Liver (tissue), 8 donors: ENCODE measurements at regions not wholly inside any gene's neighbourhood (a gene's known extent, or its start where the extent isn't known, plus 50 kb on each side); places are given as distances from the start of the nearest gene placed in this dataset.
A peak's percentile ranks its signal among the peaks of the same experiment; 100 is the strongest.

ENCODE experiments used
- DNase-seq: peaks from one replicate; pipeline ENCODE4 v3.0.0-alpha.2; 2017; ENCODE audit warnings: low spot score
- H3K27ac ChIP-seq, 2 donors: one replicate each; pipeline ENCODE4 v1.7.0; 2013; ENCODE audit warnings: inconsistent platforms in 2 of 2, low read length in 2 of 2, control low read depth in 1 of 2, low read depth in 1 of 2, mild to moderate bottlenecking in 1 of 2
- H3K27me3 ChIP-seq, 4 donors: one replicate each; pipeline versions ENCODE4 v1.6.1 to v1.7.0; 2013; ENCODE audit warnings: low read length in 3 of 4, inconsistent platforms in 1 of 4, mild to moderate bottlenecking in 1 of 4, moderate library complexity in 1 of 4; ENCODE audit not compliant: control insufficient read depth in 4 of 4, insufficient read depth in 4 of 4
- H3K36me3 ChIP-seq, 4 donors: one replicate each; pipeline versions ENCODE4 v1.6.1 to v1.7.0; 2013; ENCODE audit warnings: low read length in 3 of 4, mild to moderate bottlenecking in 3 of 4, low read depth in 1 of 4, moderate library complexity in 1 of 4; ENCODE audit not compliant: control insufficient read depth in 4 of 4, insufficient read depth in 3 of 4
- H3K4me1 ChIP-seq, 4 donors: one replicate each; pipeline versions ENCODE4 v1.6.1 to v1.7.0; 2013; ENCODE audit warnings: low read length in 3 of 4, mild to moderate bottlenecking in 3 of 4, moderate library complexity in 1 of 4; ENCODE audit not compliant: control insufficient read depth in 4 of 4, insufficient read depth in 4 of 4
- H3K4me3 ChIP-seq, 3 donors: one replicate each; pipeline versions ENCODE4 v1.6.1 to v1.7.0; 2013; ENCODE audit warnings: low read length in 3 of 3, control low read depth in 1 of 3, low read depth in 1 of 3, mild to moderate bottlenecking in 1 of 3
- H3K9ac ChIP-seq, 2 donors: one replicate each; pipeline ENCODE4 v1.7.0; 2013; ENCODE audit warnings: low read length in 2 of 2, mild to moderate bottlenecking in 2 of 2, moderate library complexity in 2 of 2, control low read depth in 1 of 2, low read depth in 1 of 2
- H3K9me3 ChIP-seq, 4 donors: one replicate each; pipeline versions ENCODE4 v1.6.1 to v1.7.0; 2013; ENCODE audit warnings: low read length in 3 of 4; ENCODE audit not compliant: control insufficient read depth in 4 of 4
- EGR1 ChIP-seq, 2 donors: IDR thresholded peaks; 2 replicates each; pipeline ENCODE4 v1.6.1; 2016 to 2018; ENCODE audit warnings: antibody characterized with exemption in 2 of 2, low read depth in 2 of 2
- FOXA1 ChIP-seq: IDR thresholded peaks from 2 replicates; pipeline ENCODE4 v1.6.1; 2016; ENCODE audit warnings: antibody characterized with exemption
- GABPA ChIP-seq, 2 donors: IDR thresholded peaks in 1 of 2; conservative IDR thresholded peaks in 1 of 2; 2 replicates each; pipeline ENCODE4 v1.6.1; 2016; ENCODE audit warnings: antibody characterized with exemption in 2 of 2, mild to moderate bottlenecking in 1 of 2, moderate library complexity in 1 of 2
- HNF4A ChIP-seq, 2 donors: conservative IDR thresholded peaks; 2 replicates each; pipeline ENCODE4 v1.6.1; 2016; ENCODE audit warnings: antibody characterized with exemption in 2 of 2, mild to moderate bottlenecking in 2 of 2
- HNF4G ChIP-seq: IDR thresholded peaks from 2 replicates; pipeline ENCODE4 v1.6.1; 2016; ENCODE audit warnings: antibody characterized with exemption
- JUND ChIP-seq, 2 donors: IDR thresholded peaks; 2 replicates each; pipeline ENCODE4 v1.6.1; 2016; ENCODE audit warnings: antibody characterized with exemption in 2 of 2
- NR2F2 ChIP-seq: IDR thresholded peaks from 2 replicates; pipeline ENCODE4 v1.6.1; 2016; ENCODE audit warnings: antibody characterized with exemption
- RAD21 ChIP-seq, 2 donors: IDR thresholded peaks; 2 replicates each; pipeline ENCODE4 v1.6.1; 2016; ENCODE audit warnings: antibody characterized with exemption in 2 of 2, mild to moderate bottlenecking in 2 of 2
- RXRA ChIP-seq, 2 donors: IDR thresholded peaks; 2 replicates each; pipeline ENCODE4 v1.6.1; 2017 to 2018; ENCODE audit warnings: antibody characterized with exemption in 2 of 2, mild to moderate bottlenecking in 1 of 2
- TAF1 ChIP-seq: conservative IDR thresholded peaks from 2 replicates; pipeline ENCODE4 v1.6.1; 2016; ENCODE audit warnings: antibody characterized with exemption, mild to moderate bottlenecking
- YY1 ChIP-seq: IDR thresholded peaks from 2 replicates; pipeline ENCODE4 v1.6.1; 2016; ENCODE audit warnings: antibody characterized with exemption, mild to moderate bottlenecking
- WGBS: extraction: QIAGEN DNeasy Blood & Tissue Kit; methylation state at CpG from one replicate; pipeline ENCODE4 v1.1.7; 2013; 5-methylcytosine and 5-hydroxymethylcytosine counted together
- TF ChIP-seq, protein P1 (sequence below): IDR thresholded peaks from 2 replicates; pipeline ENCODE4 v1.6.1; 2016; ENCODE audit warnings: antibody characterized with exemption, mild to moderate bottlenecking
- TF ChIP-seq, protein P2 (sequence below): IDR thresholded peaks from 2 replicates; pipeline ENCODE4 v1.6.1; 2016; ENCODE audit warnings: antibody characterized with exemption
- TF ChIP-seq, protein P3 (sequence below): fragments of 150-350 bp; IDR thresholded peaks from 2 replicates; pipeline ENCODE4 v1.5.1; 2017; ENCODE audit warnings: improper control_type of control experiment, low read depth, low read length; ENCODE audit not compliant: missing input control
- donor health status: healthy.
- donor health status: healthy.
- donor health status: healthy.
- donor health status: healthy.
- donor health status: healthy.

DNA sequence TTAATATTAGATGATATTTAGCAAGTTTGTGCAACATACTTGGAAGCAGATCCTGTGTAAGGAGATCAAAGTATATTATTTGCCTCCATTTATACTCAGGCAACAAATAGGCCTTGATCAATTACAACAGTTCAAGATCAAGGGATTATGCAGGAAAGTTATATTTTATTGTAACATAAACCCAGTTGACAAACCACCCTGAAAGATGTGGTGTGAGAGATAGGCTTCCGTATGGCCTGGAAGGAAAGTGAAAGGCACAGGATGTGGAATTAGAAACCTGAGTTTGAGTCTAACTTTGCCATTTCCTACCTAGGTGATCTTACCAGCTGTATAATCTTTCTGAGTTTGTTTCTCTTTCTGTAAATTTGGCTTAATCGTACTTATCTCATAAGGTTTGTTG, 284.1 kb downstream of the BMP4 start (continued):
- TF ChIP-seq, protein P1, sequence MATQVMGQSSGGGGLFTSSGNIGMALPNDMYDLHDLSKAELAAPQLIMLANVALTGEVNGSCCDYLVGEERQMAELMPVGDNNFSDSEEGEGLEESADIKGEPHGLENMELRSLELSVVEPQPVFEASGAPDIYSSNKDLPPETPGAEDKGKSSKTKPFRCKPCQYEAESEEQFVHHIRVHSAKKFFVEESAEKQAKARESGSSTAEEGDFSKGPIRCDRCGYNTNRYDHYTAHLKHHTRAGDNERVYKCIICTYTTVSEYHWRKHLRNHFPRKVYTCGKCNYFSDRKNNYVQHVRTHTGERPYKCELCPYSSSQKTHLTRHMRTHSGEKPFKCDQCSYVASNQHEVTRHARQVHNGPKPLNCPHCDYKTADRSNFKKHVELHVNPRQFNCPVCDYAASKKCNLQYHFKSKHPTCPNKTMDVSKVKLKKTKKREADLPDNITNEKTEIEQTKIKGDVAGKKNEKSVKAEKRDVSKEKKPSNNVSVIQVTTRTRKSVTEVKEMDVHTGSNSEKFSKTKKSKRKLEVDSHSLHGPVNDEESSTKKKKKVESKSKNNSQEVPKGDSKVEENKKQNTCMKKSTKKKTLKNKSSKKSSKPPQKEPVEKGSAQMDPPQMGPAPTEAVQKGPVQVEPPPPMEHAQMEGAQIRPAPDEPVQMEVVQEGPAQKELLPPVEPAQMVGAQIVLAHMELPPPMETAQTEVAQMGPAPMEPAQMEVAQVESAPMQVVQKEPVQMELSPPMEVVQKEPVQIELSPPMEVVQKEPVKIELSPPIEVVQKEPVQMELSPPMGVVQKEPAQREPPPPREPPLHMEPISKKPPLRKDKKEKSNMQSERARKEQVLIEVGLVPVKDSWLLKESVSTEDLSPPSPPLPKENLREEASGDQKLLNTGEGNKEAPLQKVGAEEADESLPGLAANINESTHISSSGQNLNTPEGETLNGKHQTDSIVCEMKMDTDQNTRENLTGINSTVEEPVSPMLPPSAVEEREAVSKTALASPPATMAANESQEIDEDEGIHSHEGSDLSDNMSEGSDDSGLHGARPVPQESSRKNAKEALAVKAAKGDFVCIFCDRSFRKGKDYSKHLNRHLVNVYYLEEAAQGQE = no peak
- TF ChIP-seq, protein P2, sequence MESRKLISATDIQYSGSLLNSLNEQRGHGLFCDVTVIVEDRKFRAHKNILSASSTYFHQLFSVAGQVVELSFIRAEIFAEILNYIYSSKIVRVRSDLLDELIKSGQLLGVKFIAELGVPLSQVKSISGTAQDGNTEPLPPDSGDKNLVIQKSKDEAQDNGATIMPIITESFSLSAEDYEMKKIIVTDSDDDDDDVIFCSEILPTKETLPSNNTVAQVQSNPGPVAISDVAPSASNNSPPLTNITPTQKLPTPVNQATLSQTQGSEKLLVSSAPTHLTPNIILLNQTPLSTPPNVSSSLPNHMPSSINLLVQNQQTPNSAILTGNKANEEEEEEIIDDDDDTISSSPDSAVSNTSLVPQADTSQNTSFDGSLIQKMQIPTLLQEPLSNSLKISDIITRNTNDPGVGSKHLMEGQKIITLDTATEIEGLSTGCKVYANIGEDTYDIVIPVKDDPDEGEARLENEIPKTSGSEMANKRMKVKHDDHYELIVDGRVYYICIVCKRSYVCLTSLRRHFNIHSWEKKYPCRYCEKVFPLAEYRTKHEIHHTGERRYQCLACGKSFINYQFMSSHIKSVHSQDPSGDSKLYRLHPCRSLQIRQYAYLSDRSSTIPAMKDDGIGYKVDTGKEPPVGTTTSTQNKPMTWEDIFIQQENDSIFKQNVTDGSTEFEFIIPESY = no peak
- no peak for TF ChIP-seq HNF4G
- TF ChIP-seq YY1 = no peak
- TF ChIP-seq NR2F2 = no peak
- TF ChIP-seq JUND (IDR thresholded peaks at IDR 0.05) = no peak
- no peak for TF ChIP-seq RAD21 (IDR thresholded peaks at IDR 0.05)
- TF ChIP-seq TAF1 = no peak

DNA sequence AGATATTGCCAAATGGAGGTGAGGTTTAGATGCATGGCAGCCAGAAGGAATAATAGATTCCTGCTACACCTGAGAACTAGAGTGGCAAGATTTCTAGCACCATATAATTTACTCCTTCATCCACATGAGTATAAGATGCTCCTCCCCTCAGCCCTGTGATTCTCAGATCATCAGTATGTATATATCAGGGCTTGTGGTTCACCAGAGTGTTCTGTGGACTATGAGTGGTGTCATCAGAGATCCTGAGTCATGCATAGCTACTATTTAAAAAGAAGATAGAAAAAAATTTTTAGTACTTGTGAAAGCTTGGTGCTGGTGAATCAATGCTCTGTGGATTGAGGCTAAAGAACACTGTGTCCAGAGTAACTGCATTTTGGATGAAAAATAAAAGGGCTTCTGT, 285.9 kb downstream of the BMP4 start:
- DNase-seq = no peak
- no peaks in the 10 kb centered on the region for H3K4me1 ChIP-seq
- H3K36me3 ChIP-seq = no peaks in the 10 kb centered on the region
- no peak overlapping the region for H3K9ac ChIP-seq
- H3K9me3 ChIP-seq = no peaks in the 10 kb centered on the region
- H3K27me3 ChIP-seq = no peaks in the 10 kb centered on the region
- H3K27ac ChIP-seq = no peak overlapping the region
- TF ChIP-seq RXRA (IDR thresholded peaks at IDR 0.05) (no peak), HNF4A (conservative IDR thresholded peaks at IDR 0.05) (no peak), FOXA1 (no peak), RAD21 (IDR thresholded peaks at IDR 0.05) (no peak)
- no peak overlapping the region for H3K4me3 ChIP-seq

GRCh38 chr14:53668897-53669296, 287.7 kb downstream of the BMP4 start:
- H3K4me3 ChIP-seq = no peak overlapping the region
- no peak overlapping the region for H3K9ac ChIP-seq
- H3K4me1 ChIP-seq = no peaks in the 10 kb centered on the region
- no peak for TF ChIP-seq FOXA1
- TF ChIP-seq EGR1 (IDR thresholded peaks at IDR 0.05; ENCODE audit: low read depth in 2 of 2) = no peak
- H3K36me3 ChIP-seq = no peaks in the 10 kb centered on the region
- no peak for DNase-seq
- 75% methylated on average over 5 of the region's 5 CpGs for WGBS
- no peaks in the 10 kb centered on the region for H3K9me3 ChIP-seq
- no peak overlapping the region for H3K27ac ChIP-seq
- H3K27me3 ChIP-seq = no peaks in the 10 kb centered on the region

- DNase-seq = no peak
- Histone ChIP-seq H3K36me3 (no peaks in the 10 kb centered on the region), H3K27ac (no peak overlapping the region), H3K4me3 (no peak overlapping the region), H3K4me1 (no peaks in the 10 kb centered on the region), H3K9me3 (peaks cover 0 to 2% (median 0%) of the 10 kb centered on the region in 4 donors), H3K27me3 (no peaks in the 10 kb centered on the region), H3K9ac (no peak overlapping the region)
- 58% methylated on average over 3 of the region's 3 CpGs for WGBS
- no peak for TF ChIP-seq GABPA (IDR thresholded peaks at IDR 0.05 in 1 of 2, conservative IDR thresholded peaks at IDR 0.05 in 1 of 2)
- peak; percentile 72 to 80 for TF ChIP-seq RAD21 (IDR thresholded peaks at IDR 0.05)
- TF ChIP-seq, protein P3, sequence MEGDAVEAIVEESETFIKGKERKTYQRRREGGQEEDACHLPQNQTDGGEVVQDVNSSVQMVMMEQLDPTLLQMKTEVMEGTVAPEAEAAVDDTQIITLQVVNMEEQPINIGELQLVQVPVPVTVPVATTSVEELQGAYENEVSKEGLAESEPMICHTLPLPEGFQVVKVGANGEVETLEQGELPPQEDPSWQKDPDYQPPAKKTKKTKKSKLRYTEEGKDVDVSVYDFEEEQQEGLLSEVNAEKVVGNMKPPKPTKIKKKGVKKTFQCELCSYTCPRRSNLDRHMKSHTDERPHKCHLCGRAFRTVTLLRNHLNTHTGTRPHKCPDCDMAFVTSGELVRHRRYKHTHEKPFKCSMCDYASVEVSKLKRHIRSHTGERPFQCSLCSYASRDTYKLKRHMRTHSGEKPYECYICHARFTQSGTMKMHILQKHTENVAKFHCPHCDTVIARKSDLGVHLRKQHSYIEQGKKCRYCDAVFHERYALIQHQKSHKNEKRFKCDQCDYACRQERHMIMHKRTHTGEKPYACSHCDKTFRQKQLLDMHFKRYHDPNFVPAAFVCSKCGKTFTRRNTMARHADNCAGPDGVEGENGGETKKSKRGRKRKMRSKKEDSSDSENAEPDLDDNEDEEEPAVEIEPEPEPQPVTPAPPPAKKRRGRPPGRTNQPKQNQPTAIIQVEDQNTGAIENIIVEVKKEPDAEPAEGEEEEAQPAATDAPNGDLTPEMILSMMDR = peak; percentile 25
These were observed 292.9 kb downstream of the BMP4 start for GRCh38 chr14:53663709-53664108.
